ENCODE measurements at regions not wholly inside any gene's neighbourhood (a gene's known extent, or its start where the extent isn't known, plus 50 kb on each side); places are given as distances from the start of the nearest gene placed in this dataset.
A peak's percentile ranks its signal among the peaks of the same experiment; 100 is the strongest.

DNA sequence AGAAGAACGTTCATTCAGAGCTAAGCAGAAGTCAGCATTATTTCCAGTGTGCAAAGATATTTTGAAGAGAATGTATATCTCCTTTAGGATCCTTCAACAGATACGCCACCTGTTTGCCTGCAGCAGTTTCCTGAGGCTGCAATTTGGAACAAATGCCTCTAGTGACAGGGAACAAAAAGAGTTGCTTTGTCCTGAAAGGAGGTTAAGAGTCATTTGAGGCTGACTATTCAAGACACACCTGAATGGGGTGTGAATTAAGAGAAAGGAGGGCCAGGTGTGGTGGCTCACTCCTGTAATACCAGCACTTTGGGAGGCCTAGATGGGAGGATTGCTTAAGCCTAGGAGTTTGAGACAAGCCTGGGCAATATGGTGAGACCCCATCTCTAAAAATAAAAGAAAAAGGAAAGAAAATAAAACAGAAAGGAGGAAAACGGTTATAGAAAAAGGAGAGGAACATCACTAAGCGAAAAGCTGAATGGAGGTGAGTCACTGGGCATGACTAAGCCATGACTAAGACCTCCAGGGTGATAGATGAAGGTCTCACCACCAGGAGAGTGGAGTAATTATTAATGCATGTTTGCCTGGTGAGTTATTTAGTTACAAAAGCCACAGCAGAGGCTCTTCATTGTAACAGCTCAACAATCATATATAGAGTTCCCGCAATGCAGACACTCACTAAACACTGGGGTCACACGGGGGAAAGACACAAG lies 255.2 kb upstream of the TNC start:
- peak overlapping the region; percentile 77 for H3K27ac ChIP-seq (ENCODE audit: poor library complexity, severe bottlenecking)
- no peaks in the 10 kb centered on the region for H3K9me3 ChIP-seq (ENCODE audit: severe bottlenecking)
- no peaks in the 10 kb centered on the region for H3K27me3 ChIP-seq (ENCODE audit: insufficient read depth, poor library complexity, severe bottlenecking)
- H3K4me1 ChIP-seq (ENCODE audit: insufficient read depth, poor library complexity, severe bottlenecking), result peaks cover 20% of the 10 kb centered on the region
- peak; percentile 74 for DNase-seq (ENCODE audit: low spot score)
- no peaks in the 10 kb centered on the region for H3K36me3 ChIP-seq (ENCODE audit: low read depth)
- H3K4me3 ChIP-seq (ENCODE audit: severe bottlenecking), result no peak overlapping the region
- peak; percentile 99 for ATAC-seq (ENCODE audit: low read depth)
- TF ChIP-seq, protein P1, sequence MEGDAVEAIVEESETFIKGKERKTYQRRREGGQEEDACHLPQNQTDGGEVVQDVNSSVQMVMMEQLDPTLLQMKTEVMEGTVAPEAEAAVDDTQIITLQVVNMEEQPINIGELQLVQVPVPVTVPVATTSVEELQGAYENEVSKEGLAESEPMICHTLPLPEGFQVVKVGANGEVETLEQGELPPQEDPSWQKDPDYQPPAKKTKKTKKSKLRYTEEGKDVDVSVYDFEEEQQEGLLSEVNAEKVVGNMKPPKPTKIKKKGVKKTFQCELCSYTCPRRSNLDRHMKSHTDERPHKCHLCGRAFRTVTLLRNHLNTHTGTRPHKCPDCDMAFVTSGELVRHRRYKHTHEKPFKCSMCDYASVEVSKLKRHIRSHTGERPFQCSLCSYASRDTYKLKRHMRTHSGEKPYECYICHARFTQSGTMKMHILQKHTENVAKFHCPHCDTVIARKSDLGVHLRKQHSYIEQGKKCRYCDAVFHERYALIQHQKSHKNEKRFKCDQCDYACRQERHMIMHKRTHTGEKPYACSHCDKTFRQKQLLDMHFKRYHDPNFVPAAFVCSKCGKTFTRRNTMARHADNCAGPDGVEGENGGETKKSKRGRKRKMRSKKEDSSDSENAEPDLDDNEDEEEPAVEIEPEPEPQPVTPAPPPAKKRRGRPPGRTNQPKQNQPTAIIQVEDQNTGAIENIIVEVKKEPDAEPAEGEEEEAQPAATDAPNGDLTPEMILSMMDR (IDR thresholded peaks at IDR 0.05; ENCODE audit: poor library complexity, severe bottlenecking), result peak; percentile 8

DNA sequence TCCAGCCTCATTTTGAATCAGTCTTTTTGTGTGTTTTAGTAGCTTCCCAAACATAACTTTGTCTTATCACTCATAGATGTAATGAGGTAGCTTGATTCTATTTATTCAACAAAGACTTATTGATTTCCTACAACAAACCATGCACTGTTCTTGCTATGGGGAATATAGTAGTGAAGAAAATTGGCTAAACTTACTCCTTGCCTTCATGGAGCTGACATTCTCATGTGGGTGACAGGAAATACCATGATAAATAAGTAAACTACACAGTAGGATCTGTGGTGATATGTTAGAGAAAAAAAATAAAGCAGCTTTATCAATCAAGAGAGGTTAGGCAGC lies 255.7 kb upstream of the TNC start:
- no peaks in the 10 kb centered on the region for H3K9me3 ChIP-seq (ENCODE audit: severe bottlenecking)
- no peaks in the 10 kb centered on the region for H3K36me3 ChIP-seq (ENCODE audit: low read depth)
- H3K27me3 ChIP-seq (ENCODE audit: insufficient read depth, poor library complexity, severe bottlenecking), result no peaks in the 10 kb centered on the region
- DNase-seq (ENCODE audit: low spot score) (no peak), ATAC-seq (ENCODE audit: low read depth) (peak; percentile 11; the same call in 2 of the 3 replicates)
- H3K4me3 ChIP-seq (ENCODE audit: severe bottlenecking), result no peak overlapping the region
- H3K4me1 ChIP-seq (ENCODE audit: insufficient read depth, poor library complexity, severe bottlenecking), result peaks cover 17% of the 10 kb centered on the region
- peak overlapping the region; percentile 77 for H3K27ac ChIP-seq (ENCODE audit: poor library complexity, severe bottlenecking)
- TF ChIP-seq, protein P1 (IDR thresholded peaks at IDR 0.05; ENCODE audit: poor library complexity, severe bottlenecking), result no peak

DNA sequence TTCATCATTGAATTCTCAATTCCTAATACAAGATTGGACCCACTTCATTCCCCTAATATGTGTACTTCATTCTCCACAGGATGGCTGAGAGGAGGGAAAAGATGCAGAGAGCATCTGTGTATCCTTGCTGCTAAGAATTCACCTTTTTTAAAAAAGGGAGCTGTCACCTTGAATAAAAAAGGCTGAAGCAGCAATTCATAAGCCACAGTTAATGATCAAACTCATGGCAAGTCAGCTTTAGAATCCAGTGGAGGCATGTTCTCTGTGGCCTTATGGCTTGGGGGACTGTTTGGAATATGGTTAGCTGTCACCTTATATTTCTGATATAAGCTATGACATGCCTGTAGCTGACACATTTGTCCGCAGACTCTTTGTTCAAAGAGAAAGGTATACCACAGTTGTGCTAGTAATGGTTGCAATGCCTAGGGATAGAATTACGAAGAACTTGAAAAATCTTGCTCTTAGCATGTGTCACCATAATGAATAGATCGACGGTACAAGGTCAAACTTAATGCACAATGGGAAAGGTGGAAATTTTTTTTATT lies 256.8 kb upstream of the TNC start:
- TF ChIP-seq, protein P1 (IDR thresholded peaks at IDR 0.05; ENCODE audit: poor library complexity, severe bottlenecking), result no peak
- H3K27ac ChIP-seq (ENCODE audit: poor library complexity, severe bottlenecking), result peak overlapping the region; percentile 77
- H3K4me3 ChIP-seq (ENCODE audit: severe bottlenecking), result no peak overlapping the region
- no peaks in the 10 kb centered on the region for H3K9me3 ChIP-seq (ENCODE audit: severe bottlenecking)
- no peaks in the 10 kb centered on the region for H3K27me3 ChIP-seq (ENCODE audit: insufficient read depth, poor library complexity, severe bottlenecking)
- no peak for ATAC-seq (ENCODE audit: low read depth)
- H3K36me3 ChIP-seq (ENCODE audit: low read depth), result no peaks in the 10 kb centered on the region
- no peak for DNase-seq (ENCODE audit: low spot score)
- peaks cover 17% of the 10 kb centered on the region for H3K4me1 ChIP-seq (ENCODE audit: insufficient read depth, poor library complexity, severe bottlenecking)

DNA sequence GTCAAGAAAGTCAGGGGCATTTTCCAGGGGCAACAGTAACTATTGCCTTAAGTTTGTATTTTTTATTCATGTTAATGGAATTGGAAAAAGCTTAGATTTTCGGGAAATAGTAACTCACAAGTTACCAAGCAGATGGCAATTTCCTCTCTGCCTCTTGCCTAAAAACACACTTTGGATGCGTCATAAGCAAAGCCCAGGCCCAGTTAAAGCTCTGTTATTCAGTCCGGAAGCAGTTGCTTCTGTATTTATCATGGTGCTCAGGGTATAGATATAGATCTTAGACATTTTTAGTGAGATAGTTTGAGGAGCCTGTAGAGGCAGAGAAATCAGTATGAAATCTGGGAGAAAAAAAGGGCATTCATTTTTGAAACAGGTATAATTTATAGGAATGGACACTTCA lies 260.3 kb upstream of the TNC start:
- Histone ChIP-seq H3K4me3 (ENCODE audit: severe bottlenecking) (no peak overlapping the region), H3K27me3 (ENCODE audit: insufficient read depth, poor library complexity, severe bottlenecking) (no peaks in the 10 kb centered on the region), H3K4me1 (ENCODE audit: insufficient read depth, poor library complexity, severe bottlenecking) (peaks cover 8% of the 10 kb centered on the region), H3K27ac (ENCODE audit: poor library complexity, severe bottlenecking) (no peak overlapping the region), H3K36me3 (ENCODE audit: low read depth) (no peaks in the 10 kb centered on the region), H3K9me3 (ENCODE audit: severe bottlenecking) (no peaks in the 10 kb centered on the region)
- TF ChIP-seq, protein P1 (IDR thresholded peaks at IDR 0.05; ENCODE audit: poor library complexity, severe bottlenecking), result no peak
- no peak for ATAC-seq (ENCODE audit: low read depth)
- no peak for DNase-seq (ENCODE audit: low spot score)

DNA sequence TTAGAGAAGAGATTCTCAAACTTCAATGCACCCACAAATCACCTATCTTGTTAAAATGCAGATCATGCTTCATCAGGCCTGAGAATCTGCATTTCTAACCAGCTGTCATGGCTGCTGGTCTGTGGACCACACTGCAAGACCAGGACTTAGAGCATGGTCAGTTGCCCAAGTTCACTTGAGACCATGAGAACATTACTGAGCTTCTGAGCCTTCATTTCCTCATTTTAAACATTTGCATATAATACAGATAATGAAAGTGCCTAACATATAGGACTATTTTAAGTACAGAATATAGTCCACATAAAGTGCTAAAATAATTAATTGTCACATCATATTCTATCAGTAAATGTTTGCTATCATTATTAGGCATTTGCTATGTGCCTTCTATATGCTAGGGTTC lies 260.8 kb upstream of the TNC start:
- peaks cover 4% of the 10 kb centered on the region for H3K4me1 ChIP-seq (ENCODE audit: insufficient read depth, poor library complexity, severe bottlenecking)
- TF ChIP-seq, protein P1 (IDR thresholded peaks at IDR 0.05; ENCODE audit: poor library complexity, severe bottlenecking), result no peak
- DNase-seq (ENCODE audit: low spot score), result no peak
- no peaks in the 10 kb centered on the region for H3K36me3 ChIP-seq (ENCODE audit: low read depth)
- ATAC-seq (ENCODE audit: low read depth), result no peak
- no peaks in the 10 kb centered on the region for H3K27me3 ChIP-seq (ENCODE audit: insufficient read depth, poor library complexity, severe bottlenecking)
- no peak overlapping the region for H3K27ac ChIP-seq (ENCODE audit: poor library complexity, severe bottlenecking)
- no peaks in the 10 kb centered on the region for H3K9me3 ChIP-seq (ENCODE audit: severe bottlenecking)
- H3K4me3 ChIP-seq (ENCODE audit: severe bottlenecking), result no peak overlapping the region
